ELR (cell line): ENCODE measurements at regions not wholly inside any gene's neighbourhood (a gene's known extent, or its start where the extent isn't known, plus 50 kb on each side); places are given as distances from the start of the nearest gene placed in this dataset.
"Not testable (repeated sequence)": the region's sequence is repeated elsewhere in the genome, so short reads cannot be mapped to it uniquely, and the experiment has no call there.

ENCODE experiments used
- DNase-seq: peaks from one replicate; pipeline ENCODE4 v3.0.0-alpha.2; 2015; ENCODE audit warnings: low read depth

DNA sequence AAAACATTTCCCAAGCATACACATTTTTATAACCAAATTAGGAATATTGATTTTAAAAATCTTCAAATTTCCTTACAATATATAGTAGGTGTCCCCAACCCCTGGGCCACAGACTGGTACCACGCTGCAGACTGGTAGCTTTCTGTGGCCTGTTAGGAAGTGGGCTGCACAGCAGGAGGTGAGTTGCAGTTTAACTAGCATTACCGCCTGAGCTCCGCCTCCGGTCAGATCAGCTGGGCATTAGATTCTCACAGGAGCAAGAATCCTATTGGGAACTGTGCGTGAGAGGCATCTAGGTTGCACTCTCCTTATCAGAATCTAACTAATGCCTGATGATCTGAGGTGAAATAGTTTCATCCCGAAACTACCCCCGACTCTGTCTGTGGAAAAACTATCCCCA, 62.1 kb downstream of the ZWINT start:
- no peak for DNase-seq

DNA sequence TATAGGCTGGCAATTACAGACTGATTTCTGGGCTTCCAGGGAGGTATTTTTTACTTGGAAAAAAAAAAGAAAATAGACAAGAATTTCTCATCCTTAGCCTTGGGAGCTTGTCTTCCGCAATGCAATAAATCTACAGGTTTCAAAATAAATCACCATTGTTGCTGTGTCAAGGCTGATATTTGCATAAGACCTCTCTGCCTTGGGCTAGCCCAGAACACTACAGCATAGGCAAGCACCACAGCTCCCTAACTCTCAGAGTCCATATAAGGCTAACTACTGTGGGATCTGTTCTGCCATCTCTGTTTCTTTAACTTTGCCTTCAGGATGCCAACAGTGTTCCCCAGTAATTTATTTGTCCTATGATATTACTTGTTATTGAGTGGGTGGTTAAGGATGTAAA, 64.4 kb downstream of the ZWINT start:
- DNase-seq, result no peak

DNA sequence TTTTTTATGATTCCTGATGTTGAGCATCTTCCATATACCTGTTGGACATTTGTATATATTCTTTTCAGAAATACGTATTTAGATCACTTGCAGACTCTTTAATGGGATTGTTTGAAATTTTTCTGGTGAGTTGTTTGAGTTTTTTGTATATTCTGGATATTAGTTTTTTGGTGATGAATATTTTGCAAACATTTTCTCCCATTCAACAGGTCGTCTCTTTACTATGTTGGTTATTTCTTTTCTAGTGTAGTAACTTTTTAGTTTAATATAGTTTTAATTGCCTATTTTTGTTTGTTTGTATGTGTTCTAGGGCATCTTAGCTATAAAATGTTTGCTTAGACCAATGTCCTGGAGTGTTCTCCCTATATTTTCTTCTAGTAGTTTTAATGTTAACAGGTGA, 72.7 kb downstream of the ZWINT start:
- no peak for DNase-seq

DNA sequence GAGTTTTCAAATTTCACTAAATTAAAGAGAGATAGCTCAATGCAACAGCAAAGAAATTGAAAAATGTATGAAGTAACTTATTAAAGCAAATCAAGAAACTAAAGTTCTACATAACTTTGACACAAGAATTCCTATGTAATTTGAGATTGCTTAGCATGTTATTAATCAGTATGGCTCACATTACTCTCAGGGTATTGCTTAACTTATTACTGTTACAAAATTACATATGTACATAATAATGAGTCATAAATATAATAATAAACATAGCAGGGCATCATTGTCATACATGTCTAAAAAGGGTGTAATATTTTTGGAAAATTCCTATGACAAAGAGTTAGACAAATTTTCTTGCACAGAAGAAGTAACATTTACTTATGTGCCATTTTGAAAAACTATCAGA, 75.0 kb downstream of the ZWINT start:
- DNase-seq, result no peak

DNA sequence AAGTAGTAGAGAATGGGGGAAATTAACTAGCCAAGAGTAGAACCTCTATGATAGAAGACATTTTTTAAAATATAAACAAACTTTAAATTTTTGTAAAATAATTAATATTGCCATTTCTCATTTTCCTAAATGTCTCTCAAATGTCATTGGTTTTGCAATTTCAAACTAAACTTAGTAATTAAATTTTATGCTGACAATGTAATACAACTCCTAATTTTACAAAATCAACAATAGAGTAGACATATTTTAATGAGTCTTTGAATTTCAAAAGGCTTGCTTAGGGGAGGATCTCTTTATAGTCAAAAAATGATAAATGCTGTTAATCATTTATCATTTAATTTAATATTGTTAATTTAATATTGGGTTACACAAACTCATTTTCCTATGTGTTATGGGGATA, 81.8 kb downstream of the ZWINT start:
- DNase-seq, result no peak

DNA sequence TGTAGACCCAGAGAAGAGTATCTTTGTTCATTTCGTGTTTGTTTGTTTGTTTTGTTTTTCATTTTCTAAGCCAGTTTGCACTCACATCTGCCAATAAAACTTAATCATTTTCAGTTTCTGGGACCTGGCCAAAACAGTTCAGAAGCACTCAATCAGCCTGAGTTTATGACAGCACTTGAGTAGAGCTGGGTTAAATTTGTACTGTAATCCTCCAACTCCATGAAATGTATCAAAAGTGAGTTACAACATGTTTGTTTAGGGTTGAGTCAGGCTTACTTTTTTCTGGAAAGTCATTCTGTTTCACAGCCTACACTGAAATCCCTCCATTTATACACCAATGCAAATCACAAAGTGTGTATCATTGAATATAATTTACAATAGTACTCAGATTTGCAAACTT, 91.9 kb downstream of the ZWINT start:
- DNase-seq, result no peak

DNA sequence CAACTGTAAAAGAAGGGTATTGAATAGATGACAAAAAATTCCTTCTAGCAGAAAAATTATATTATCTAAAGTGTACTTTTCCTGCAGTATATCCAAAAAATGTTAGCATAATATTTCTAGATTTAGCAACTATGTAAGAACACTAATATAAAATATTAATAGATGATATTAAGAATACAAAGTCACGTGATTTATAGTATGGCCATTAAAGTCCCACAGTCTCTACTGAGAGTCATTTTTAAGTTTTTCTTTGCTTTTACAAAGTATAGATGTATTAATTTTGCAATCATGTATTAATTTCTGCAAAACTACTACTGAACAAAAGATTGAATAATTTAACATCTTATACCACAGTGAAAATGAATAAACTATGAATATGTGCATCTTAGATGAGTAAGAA, 94.9 kb downstream of the ZWINT start:
- DNase-seq, result no peak

DNA sequence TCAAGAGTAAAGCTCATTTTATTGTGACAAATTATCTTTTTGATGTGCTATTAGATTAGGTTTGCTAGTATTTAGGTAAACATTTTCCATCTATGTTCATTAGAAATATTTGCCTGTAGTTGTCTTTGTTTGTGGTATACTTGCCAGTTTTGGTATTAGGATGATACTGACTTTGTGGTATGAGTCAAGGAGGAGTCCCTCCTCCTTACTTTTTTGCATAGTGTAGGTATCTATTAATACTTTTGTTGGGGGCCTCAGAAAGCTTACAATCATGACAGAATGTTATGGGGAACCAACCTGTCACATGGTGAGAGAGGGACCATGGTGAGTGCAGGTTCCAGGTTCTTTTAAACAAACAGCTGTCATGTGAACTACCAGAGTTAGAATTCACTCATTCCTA, 102.1 kb downstream of the ZWINT start:
- DNase-seq, result no peak

DNA sequence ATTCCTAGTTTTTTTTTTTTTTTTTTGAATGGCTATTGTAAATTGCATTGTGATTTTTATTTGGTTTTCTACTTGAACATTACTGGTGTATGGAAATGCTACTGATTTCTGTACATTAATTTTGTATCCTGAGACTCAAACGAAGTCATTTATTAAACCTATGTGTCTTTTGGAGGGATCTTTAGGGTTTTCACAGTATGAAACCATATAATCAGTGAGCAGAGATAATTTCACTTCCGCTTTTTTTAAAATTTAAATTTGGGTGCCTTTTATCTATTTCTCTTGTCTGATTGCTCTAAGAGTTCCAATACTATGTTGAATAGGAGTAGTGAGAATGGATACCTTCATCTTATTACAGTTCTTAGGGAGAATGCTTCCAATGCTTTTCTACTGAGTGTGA, 102.7 kb downstream of the ZWINT start:
- no peak for DNase-seq

DNA sequence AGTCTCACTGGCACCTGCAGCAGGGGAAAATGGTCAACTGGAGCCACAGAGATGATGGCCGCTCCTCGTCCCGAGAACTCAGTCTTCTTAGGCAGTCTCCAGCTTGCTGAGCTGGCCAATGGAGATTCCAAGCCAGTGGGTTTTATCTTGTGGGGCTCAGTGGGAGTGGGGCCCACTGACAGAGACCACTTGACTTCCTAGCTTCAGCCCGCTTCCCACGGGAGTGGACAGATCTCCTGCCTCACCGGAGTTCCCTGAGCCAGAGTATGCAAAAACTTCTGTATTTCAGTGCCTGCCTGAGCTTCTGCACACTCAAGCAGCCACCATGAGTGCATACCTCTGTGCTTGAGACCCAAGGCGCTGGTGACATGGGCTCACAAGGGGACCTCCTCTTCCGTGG, 105.8 kb downstream of the ZWINT start:
- DNase-seq, result no peak

DNA sequence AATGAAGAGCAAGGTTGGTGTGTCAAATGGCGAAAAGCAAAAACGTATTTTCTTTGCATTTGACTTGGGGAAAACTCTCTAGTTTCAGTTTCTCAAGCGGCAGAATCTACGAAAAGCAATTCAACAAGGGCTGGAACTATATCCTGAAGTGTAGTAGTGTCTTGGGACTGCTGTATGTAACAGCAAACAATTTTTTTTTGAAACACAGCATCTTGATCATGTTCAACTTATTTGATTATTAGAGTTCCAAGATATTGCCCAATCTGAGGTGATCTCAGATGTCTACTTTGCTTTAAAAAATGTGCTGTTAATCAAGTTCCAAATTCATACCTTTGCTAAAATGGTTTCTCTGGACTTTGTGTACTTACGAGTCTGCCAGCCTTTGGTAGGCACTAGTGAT, 120.6 kb downstream of the ZWINT start:
- DNase-seq, result no peak

DNA sequence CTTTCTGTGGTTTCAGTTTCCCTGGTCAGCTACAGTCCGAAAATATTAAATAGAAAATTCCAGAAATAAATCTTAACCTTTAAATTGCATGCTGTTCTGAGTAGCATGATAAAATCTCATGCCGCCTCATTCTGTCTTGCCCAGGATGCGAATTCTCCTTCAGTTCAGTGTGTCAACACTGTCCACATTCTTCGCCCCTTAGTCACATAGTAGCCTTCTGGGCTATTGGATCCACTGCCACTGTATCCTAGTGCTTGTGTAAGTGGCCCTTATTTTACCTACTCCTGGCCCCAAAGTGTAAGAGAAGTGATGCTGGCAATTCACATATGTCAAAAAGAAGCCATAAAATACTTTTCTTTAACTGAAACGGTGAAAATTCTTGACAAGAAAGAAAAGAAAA, 129.6 kb downstream of the ZWINT start:
- peak; percentile 4 for DNase-seq

DNA sequence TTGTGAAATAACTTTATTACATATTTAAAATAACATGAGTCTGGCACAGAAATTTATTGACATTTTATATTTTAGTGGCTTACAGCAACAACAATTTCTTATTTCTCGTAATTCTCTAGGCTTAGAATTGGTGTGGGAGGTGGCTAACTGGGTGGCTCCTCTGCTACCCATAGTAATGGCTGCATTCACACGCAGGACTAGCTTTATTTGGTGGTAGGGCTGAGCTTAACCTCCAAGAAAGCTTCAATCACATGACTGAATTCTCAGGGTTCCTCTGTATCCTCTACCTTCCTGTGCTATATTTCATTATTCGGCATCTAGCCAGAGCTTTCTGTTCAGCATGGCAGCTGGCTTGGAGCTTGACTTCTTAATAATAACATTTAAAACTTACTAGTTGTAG, 138.8 kb downstream of the ZWINT start:
- DNase-seq, result no peak

DNA sequence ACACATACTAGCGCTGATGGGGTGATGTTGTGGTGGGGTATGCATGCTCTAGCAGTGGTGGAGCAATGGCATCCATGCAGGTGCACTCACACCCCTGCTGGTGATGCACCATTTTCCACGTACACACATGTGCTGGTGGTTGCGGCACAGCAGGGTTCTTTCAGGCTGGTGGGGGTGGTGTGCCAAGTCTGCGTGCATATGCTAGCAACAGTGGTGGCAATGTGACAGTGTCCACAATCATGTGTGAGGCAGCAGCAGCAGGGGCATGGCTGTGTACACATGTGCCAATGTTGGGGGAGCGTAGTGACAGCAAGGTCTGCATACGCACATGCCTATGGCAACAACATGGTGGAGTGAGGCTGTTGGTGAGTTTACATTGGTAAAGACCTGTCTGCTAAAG, 148.1 kb downstream of the ZWINT start:
- no peak for DNase-seq

DNA sequence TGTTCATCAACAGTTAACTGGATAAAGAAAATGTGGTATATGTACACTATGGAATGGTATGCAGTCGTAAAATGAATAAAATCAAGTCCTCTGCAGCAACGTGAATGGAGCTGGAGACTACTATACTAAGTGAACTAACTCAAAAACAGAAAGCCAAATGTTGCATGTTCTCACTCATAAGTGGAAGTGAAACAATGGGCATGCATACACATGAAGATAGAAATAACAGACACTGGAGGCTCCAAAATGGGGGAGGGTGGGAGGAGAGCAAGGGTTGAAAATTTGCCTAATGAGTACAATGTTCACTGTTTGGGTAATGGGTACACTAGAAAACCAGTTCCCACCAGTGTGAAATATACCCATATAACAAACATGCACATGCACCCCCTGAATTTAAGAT, 179.5 kb downstream of the ZWINT start:
- DNase-seq, result no peak

DNA sequence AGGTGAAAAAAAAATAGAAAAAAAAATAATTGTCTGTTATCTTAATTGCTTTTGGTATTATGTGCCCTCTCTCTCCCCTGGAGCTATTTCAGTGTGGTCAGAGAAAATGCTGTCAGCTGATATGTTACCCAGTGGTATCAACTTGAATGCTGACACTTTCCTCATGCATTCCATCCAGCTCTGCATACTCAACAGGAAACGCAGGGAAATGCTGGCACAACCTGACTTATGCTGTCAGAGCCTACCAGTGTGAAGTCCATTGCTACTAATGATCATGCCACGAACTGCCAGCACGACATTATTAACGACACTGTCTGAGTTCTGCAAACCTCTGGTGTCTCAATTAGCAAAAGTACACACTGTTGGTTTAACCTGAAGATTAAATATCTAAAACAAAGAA, 182.8 kb downstream of the ZWINT start:
- no peak for DNase-seq

DNA sequence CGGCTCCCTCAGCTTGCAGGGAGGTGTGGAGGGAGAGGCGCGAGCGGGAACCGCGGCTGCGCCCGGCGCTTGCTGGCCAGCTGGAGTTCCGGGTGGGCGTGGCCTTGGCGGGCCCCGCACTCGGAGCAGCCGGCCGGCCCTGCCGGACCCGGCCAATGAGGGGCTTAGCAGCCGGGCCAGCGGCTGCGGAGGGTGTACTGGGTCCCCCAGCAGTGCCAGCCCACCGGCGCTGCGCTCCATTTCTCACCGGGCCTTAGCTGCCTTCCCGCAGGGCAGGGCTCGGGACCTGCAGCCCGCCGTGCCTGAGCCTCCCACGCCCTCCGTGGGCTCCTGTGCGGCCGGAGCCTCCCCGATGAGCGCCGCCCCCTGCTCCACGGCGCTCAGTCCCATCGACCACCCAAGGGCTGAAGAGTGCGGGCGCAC, 206.0 kb downstream of the ZWINT start:
- DNase-seq, result not testable (repeated sequence)

DNA sequence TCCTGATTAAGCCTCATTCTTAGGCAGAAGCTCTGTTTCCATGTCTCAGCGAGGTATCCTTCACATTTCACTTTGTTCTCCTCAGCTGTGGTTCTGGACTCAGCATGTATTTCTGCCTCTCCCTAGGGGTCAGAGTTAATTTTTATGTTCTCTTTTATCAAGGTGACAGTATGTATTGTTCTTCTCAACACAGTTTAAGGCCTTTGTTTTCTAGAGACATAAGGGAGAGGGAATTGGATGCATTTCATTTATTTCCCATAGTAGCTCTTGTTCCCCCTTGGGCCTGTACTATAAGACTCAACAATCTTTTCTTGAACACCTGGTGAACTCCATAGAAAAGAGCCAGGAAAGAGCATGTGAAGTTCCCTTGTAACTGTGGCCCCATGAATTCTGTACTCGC, 214.3 kb downstream of the ZWINT start:
- DNase-seq, result no peak

DNA sequence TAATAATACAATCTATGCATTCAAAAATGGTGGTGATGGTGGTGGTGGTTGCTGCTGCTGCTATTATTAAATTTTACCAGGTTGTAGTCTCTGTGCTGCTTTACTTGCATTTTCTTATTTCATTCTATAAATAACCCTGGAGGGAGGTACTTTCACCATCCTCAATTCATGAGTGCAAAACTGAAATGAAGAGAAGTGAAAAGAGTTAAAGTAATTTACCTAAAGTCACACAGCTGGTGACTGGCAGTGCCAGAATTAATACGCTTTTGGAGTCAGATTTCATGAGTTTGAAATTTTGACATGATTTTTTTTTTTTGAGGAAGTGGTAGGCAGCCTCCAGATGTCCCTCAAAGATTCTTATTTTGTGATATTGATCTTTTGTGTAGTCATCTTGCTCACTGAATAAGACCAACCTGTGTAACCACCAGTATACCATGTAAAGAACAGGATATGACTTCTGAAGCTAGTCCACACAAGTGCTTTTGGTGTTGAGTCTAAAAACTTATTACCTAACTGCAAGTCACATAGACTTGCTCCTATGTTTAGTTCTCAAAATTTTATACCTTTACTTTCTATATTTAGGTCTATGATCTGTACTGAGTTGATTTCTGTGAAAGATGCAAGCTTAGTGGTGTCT, 218.8 kb downstream of the ZWINT start:
- DNase-seq, result no peak

DNA sequence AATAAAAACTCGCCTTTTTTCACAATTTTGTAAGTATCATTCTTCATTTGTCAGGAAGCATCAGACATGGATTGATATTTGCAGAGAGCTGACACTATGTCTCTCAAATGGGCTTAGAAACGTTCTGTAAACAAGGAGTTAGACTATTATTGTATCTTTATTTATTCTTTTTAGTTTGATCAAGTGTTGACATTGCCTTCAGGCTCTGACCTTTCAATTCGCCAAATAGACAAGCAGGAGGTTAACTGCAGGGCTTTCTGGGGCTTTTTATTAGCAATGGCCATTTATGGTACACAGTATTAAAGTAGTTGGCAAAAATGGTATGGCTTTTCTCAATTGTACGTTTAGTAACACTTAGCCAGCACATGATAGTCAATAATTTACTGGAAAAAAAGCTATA, 221.7 kb downstream of the ZWINT start:
- no peak for DNase-seq

DNA sequence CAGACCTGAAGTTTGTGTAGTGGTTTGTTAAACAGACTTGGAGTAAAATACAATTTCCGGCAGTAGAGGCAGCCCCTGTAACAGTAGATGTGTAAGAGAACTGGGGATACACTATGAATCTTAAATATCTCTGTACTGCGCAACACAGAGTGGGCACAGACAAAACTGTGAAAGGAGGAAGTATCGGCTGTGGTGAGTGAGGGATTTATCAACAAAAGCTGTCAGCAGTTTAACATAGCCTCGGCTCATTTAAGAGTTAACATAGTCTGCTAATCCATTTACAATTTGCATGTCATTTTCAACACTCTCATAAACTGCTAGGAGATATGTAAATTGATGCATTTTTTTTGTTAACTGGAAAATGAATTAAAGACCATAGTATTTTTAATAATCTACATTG, 225.2 kb downstream of the ZWINT start:
- DNase-seq, result no peak

DNA sequence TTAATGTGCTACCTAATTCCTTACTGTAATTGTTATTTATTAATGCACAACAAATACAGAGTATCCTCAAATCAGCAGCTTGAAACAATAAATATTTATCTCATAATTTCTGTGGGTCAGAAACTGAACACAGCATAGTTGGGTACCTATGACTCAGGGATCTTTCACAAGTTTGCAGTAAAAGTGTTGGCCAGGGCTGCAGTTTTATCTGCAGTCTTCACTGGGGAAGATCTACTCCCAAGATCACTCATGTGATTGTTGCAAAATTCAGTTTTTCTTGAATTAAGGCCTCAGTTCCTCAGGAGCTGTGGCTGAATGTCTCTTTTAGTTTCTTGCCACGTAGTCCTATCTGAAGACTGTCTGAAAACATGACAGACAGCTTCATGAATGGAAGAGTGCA, 237.8 kb downstream of the ZWINT start:
- DNase-seq, result no peak

DNA sequence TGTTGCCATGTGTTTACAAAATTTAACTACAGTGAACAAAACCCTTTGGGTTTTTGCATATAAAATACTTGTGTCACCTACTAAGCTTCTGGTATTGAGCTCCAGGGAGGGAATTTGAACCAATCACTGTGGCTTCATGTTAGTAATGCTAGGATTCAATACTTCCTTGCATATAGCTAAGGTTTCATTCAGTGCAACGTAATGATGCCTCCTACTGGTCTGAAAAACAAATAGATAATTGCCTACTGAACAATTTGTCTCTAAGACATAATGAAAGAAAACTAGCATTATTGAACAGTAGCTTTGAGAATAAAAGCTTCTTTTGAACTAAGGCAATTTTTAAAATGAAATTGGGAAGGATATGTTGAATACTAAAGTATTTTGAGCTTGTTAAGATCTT, 244.4 kb downstream of the ZWINT start:
- DNase-seq, result no peak

DNA sequence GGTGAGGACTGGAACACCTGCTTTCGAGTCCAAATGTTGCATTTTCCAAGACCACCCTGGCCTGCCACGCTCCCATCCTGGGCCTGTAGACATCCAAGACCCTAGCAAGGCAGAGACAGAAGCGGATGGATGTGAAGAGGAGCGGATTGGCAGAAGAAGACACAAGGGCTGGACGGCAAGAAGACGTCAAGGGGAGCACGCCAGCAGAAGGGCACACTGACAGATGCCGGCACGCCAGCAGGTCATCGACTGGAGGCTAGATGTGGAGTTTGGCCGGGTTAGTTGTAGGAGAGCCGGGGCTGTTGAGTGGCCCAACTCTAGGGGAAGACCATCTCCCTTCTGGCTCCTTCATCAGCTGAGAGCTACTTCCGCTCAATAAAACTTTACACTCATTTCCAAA, 251.6 kb downstream of the ZWINT start:
- DNase-seq, result no peak

DNA sequence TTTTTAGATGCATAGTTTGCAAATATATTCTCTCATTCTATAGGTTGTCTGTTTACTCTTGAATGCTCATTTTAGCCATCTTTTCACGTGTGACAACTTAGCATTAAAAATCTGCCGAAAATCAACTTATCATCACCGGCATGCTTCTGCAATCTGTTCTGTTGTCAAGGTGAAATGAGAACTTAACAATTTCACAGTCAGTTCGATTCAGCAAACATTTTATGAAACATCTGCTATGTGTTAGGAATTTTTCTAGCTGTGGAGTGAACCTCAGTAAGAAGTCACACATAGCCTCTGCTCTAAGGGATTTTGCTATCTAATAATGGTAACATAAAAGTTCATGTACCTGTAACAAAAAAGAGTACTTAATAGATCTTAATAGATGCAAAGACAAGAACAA, 256.1 kb downstream of the ZWINT start:
- DNase-seq, result no peak
